SK-N-SH (cell line): ENCODE measurements at regions not wholly inside any gene's neighbourhood (a gene's known extent, or its start where the extent isn't known, plus 50 kb on each side); places are given as distances from the start of the nearest gene placed in this dataset.

Experiments
- CTCF ChIA-PET: fragments of 300-600, 350-600 bp; formaldehyde crosslinking; extraction: SDS; loops from one replicate; lab custom pipeline; 2021; lab: Yijun Ruan, JAX
- POLR2A ChIA-PET: fragments of 350-600 bp; sonication (Branson Sonifier 250); formaldehyde crosslinking; extraction: SDS; loops from one replicate; lab custom pipeline; 2020; ENCODE audit warnings: antibody characterized with exemption, inconsistent platforms; lab: Yijun Ruan, JAX
- DNase-seq: peaks from one replicate; pipeline ENCODE4 v3.0.0; 2012
- H2AFZ ChIP-seq: fragments of 200-600 bp; sonication (generic); 2 replicates; pipeline ENCODE4 v1.8.1; 2016; ENCODE audit warnings: antibody characterized with exemption, mild to moderate bottlenecking, low read depth
- H3F3A ChIP-seq: fragments of 200-600 bp; sonication (generic); replicated peaks from 2 replicates; pipeline ENCODE3; 2016; ENCODE audit warnings: antibody characterized with exemption, mild to moderate bottlenecking; ENCODE audit not compliant: insufficient read depth
- H3K27ac ChIP-seq, 2 experiments: fragments of 200-500 bp in 1 of 2; fragments of 200-600 bp in 1 of 2; sonication (Bioruptor generic) in 1 of 2; sonication (generic), shearing (Covaris generic) in 1 of 2; 2 replicates each; pipeline versions ENCODE4 v1.5.1 to v1.6.1; 2014 to 2016; ENCODE audit warnings: low read depth in 2 of 2, inconsistent platforms in 1 of 2, low read length in 1 of 2, mild to moderate bottlenecking in 1 of 2, mixed read lengths in 1 of 2
- H3K27me3 ChIP-seq: fragments of 200-600 bp; sonication (generic), shearing (Covaris generic); 2 replicates; pipeline ENCODE4 v1.6.1; 2016; ENCODE audit warnings: mixed run types; ENCODE audit not compliant: insufficient read depth
- H3K36me3 ChIP-seq, 2 experiments: fragments of 200-500 bp in 1 of 2; fragments of 200-600 bp in 1 of 2; sonication (Bioruptor generic) in 1 of 2; sonication (generic) in 1 of 2; replicated peaks in 1 of 2; 2 replicates each; pipeline versions ENCODE3 to v1.5.1; 2014 to 2016; ENCODE audit warnings: low read length in 1 of 2, mild to moderate bottlenecking in 1 of 2; ENCODE audit not compliant: insufficient read depth in 2 of 2, control insufficient read depth in 1 of 2
- H3K4me1 ChIP-seq, 2 experiments: fragments of 200-500 bp in 1 of 2; fragments of 200-600 bp in 1 of 2; sonication (Bioruptor generic) in 1 of 2; sonication (generic), shearing (Covaris generic) in 1 of 2; 2 replicates each; pipeline versions ENCODE4 v1.5.1 to v1.6.1; 2014 to 2016; ENCODE audit warnings: low read depth in 1 of 2, low read length in 1 of 2, mixed run types in 1 of 2; ENCODE audit not compliant: insufficient read depth in 2 of 2, control insufficient read depth in 1 of 2
- H3K4me2 ChIP-seq: fragments of 200-600 bp; sonication (generic), shearing (Covaris generic); 2 replicates; pipeline ENCODE4 v1.6.1; 2017; ENCODE audit warnings: mixed run types
- H3K4me3 ChIP-seq, 2 experiments: fragments of 200-500 bp in 1 of 2; fragments of 200-600 bp in 1 of 2; sonication (Bioruptor generic) in 1 of 2; sonication (generic), shearing (Covaris generic) in 1 of 2; 2 replicates each; pipeline versions ENCODE4 v1.5.1 to v1.8.1; 2014 to 2016; ENCODE audit warnings: low read depth in 2 of 2, inconsistent platforms in 1 of 2, low read length in 1 of 2, mild to moderate bottlenecking in 1 of 2, mixed read lengths in 1 of 2, moderate library complexity in 1 of 2
- H3K79me2 ChIP-seq: fragments of 200-600 bp; sonication (generic); 2 replicates; pipeline ENCODE4 v1.8.1; 2017; ENCODE audit warnings: mild to moderate bottlenecking; ENCODE audit not compliant: insufficient read depth
- H3K9ac ChIP-seq: fragments of 200-600 bp; sonication (generic); 2 replicates; pipeline ENCODE4 v1.6.1; 2017; ENCODE audit warnings: mixed run types
- H3K9me2 ChIP-seq: fragments of 200-600 bp; sonication (generic); 2 replicates; pipeline ENCODE4 v1.6.1; 2017; ENCODE audit warnings: mixed run types
- H3K9me3 ChIP-seq: fragments of 200-600 bp; sonication (generic); 2 replicates; pipeline ENCODE4 v1.6.1; 2017; ENCODE audit warnings: mixed run types, mild to moderate bottlenecking, moderate library complexity
- H4K20me1 ChIP-seq: fragments of 200-600 bp; sonication (generic); 2 replicates; pipeline ENCODE4 v1.6.1; 2017; ENCODE audit warnings: mild to moderate bottlenecking, mixed run types; ENCODE audit not compliant: insufficient read depth
- CHD2 ChIP-seq: fragments of 150-350 bp; IDR thresholded peaks from 2 replicates; pipeline ENCODE4 v1.6.1; 2018; ENCODE audit warnings: low read length; ENCODE audit not compliant: partially characterized antibody
- CTCF ChIP-seq: fragments of 200-600 bp; sonication (generic); IDR thresholded peaks from 2 replicates; pipeline ENCODE4 v1.6.1; 2017; ENCODE audit warnings: antibody characterized with exemption, mild to moderate bottlenecking, moderate library complexity
- ELF1 ChIP-seq: IDR thresholded peaks from 2 replicates; pipeline ENCODE4 v1.4.0; 2012
- EZH2phosphoT487 ChIP-seq: fragments of 200-600 bp; sonication (generic); IDR thresholded peaks from 2 replicates; pipeline ENCODE4 v1.6.1; 2017; ENCODE audit warnings: low read depth, mixed run types, mild to moderate bottlenecking, antibody characterized with exemption, moderate library complexity, borderline replicate concordance
- FOSL2 ChIP-seq: IDR thresholded peaks from 2 replicates; pipeline ENCODE4 v1.4.0; 2012; ENCODE audit warnings: low read depth, mild to moderate bottlenecking, moderate library complexity, borderline replicate concordance
- FOXJ3 ChIP-seq: sonication (generic); formaldehyde crosslinking; IDR thresholded peaks from 2 replicates; pipeline ENCODE4 v1.5.1; 2020; ENCODE audit warnings: mild to moderate bottlenecking, missing genetic modification reagents
- GABPA ChIP-seq: IDR thresholded peaks from 2 replicates; pipeline ENCODE4 v1.4.0; 2012; ENCODE audit warnings: low read depth, mild to moderate bottlenecking
- IRF3 ChIP-seq: fragments of 150-350 bp; IDR thresholded peaks from 2 replicates; pipeline ENCODE4 v1.6.1; 2016; ENCODE audit warnings: mild to moderate bottlenecking, low read depth, low read length
- NFIC ChIP-seq: IDR thresholded peaks from 2 replicates; pipeline ENCODE4 v1.4.0; 2012; ENCODE audit warnings: borderline replicate concordance
- NRF1 ChIP-seq: IDR thresholded peaks from 2 replicates; pipeline ENCODE4 v1.6.1; 2012; ENCODE audit warnings: low read depth, mild to moderate bottlenecking, low read length
- POLR2AphosphoS5 ChIP-seq: IDR thresholded peaks from 2 replicates; pipeline ENCODE4 v1.6.1; 2012; ENCODE audit warnings: low read depth, low read length
- REST ChIP-seq: IDR thresholded peaks from 2 replicates; pipeline ENCODE4 v1.6.1; 2012; ENCODE audit warnings: mild to moderate bottlenecking, low read depth, low read length, moderate library complexity
- RFX5 ChIP-seq: IDR thresholded peaks from 2 replicates; pipeline ENCODE4 v1.6.1; 2012; ENCODE audit warnings: mild to moderate bottlenecking, improper control_type of control experiment, low read length
- RXRA ChIP-seq: IDR thresholded peaks from 2 replicates; pipeline ENCODE4 v1.4.0; 2012; ENCODE audit warnings: low read depth, mild to moderate bottlenecking, borderline replicate concordance
- SIN3A ChIP-seq: IDR thresholded peaks from 2 replicates; pipeline ENCODE4 v1.6.1; 2012; ENCODE audit warnings: low read depth, mild to moderate bottlenecking, low read length, moderate library complexity, borderline replicate concordance
- SMC3 ChIP-seq: IDR thresholded peaks from 2 replicates; pipeline ENCODE4 v1.6.1; 2012; ENCODE audit warnings: low read depth, low read length, improper control_type of control experiment
- TAF1 ChIP-seq: IDR thresholded peaks from 2 replicates; pipeline ENCODE4 v1.6.1; 2012; ENCODE audit warnings: low read depth, mild to moderate bottlenecking, low read length, moderate library complexity, borderline replicate concordance
- TEAD4 ChIP-seq: IDR thresholded peaks from 2 replicates; pipeline ENCODE4 v1.4.0; 2012; ENCODE audit warnings: mild to moderate bottlenecking, borderline replicate concordance; ENCODE audit not compliant: insufficient read depth
- USF1 ChIP-seq: IDR thresholded peaks from 2 replicates; pipeline ENCODE4 v1.4.0; 2012; ENCODE audit warnings: low read depth, borderline replicate concordance
- ZBTB33 ChIP-seq: IDR thresholded peaks from 2 replicates; pipeline ENCODE4 v1.4.0; 2012; ENCODE audit warnings: low read depth, borderline replicate concordance
- WGBS: methylation state at CpG from one replicate; pipeline ENCODE4 v1.1.6; 2017; ENCODE audit warnings: low lambda C conversion rate; 5-methylcytosine and 5-hydroxymethylcytosine counted together

GRCh38 chr11:15412054-15412453 is 297.3 kb downstream of the INSC start:
- Histone ChIP-seq H3K9me3 (no peaks in the 10 kb centered on the region), H3K36me3 (no peaks in the 10 kb centered on the region), H3K27ac (no peak overlapping the region), H3K27me3 (no peaks in the 10 kb centered on the region), H3K4me3 (no peak overlapping the region), H3K9ac (no peak overlapping the region), H3K4me1 (no peaks in the 10 kb centered on the region), H3K79me2 (no peaks in the 10 kb centered on the region), H2AFZ (no peak overlapping the region), H3F3A (no peaks in the 10 kb centered on the region), H3K4me2 (no peak overlapping the region), H3K9me2 (no peaks in the 10 kb centered on the region), H4K20me1 (no peaks in the 10 kb centered on the region)
- no peak for DNase-seq
- CTCF ChIA-PET: interaction anchor here (0.9 kb wide), 1 partner anchor 82 kb away, joined by 3 read pairs; no protein-coding TSS in a partner anchor
- POLR2A ChIA-PET: no interaction called here
- WGBS: 13% methylated on average over 2 of the region's 2 CpGs
- TF ChIP-seq RFX5: no peak
- no peak for TF ChIP-seq CTCF
- TF ChIP-seq TAF1: no peak
- TF ChIP-seq ELF1: no peak
- TF ChIP-seq EZH2phosphoT487: no peak
- TF ChIP-seq FOXJ3: no peak
- TF ChIP-seq NRF1: no peak
- no peak for TF ChIP-seq FOSL2
- TF ChIP-seq CHD2: no peak
- TF ChIP-seq IRF3: no peak
- TF ChIP-seq GABPA: no peak
- TF ChIP-seq TEAD4: no peak
- TF ChIP-seq SIN3A: no peak
- no peak for TF ChIP-seq USF1
- no peak for TF ChIP-seq POLR2AphosphoS5
- TF ChIP-seq NFIC: no peak
- TF ChIP-seq ZBTB33: no peak
- TF ChIP-seq RXRA: no peak
- no peak for TF ChIP-seq REST
- no peak for TF ChIP-seq SMC3
